ENCODE measurements at regions not wholly inside any gene's neighbourhood (a gene's known extent, or its start where the extent isn't known, plus 50 kb on each side); places are given as distances from the start of the nearest gene placed in this dataset.

GRCh38 chr2:36123995-36124394 is 231.6 kb upstream of the CRIM1 start:
- TF ChIP-seq, protein P1, sequence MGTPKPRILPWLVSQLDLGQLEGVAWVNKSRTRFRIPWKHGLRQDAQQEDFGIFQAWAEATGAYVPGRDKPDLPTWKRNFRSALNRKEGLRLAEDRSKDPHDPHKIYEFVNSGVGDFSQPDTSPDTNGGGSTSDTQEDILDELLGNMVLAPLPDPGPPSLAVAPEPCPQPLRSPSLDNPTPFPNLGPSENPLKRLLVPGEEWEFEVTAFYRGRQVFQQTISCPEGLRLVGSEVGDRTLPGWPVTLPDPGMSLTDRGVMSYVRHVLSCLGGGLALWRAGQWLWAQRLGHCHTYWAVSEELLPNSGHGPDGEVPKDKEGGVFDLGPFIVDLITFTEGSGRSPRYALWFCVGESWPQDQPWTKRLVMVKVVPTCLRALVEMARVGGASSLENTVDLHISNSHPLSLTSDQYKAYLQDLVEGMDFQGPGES (IDR thresholded peaks at IDR 0.05), result no peak
- no peak for TF ChIP-seq TCF12 (IDR thresholded peaks at IDR 0.05; ENCODE audit: low read depth, low read length)
- TF ChIP-seq CTCF (IDR thresholded peaks at IDR 0.05 in 2 of 3, conservative IDR thresholded peaks at IDR 0.05 in 1 of 3; ENCODE audit: control insufficient read depth in 2 of 3, extremely low read depth in 1 of 3, insufficient read depth in 1 of 3, low read depth in 3 of 3, low read length in 3 of 3), result no peak
- no peak for TF ChIP-seq DPF2 (IDR thresholded peaks at IDR 0.05)
- TF ChIP-seq ZNF274 (IDR thresholded peaks at IDR 0.05; ENCODE audit: insufficient read depth, insufficient read length), result no peak
- no peak for TF ChIP-seq SREBF2 (IDR thresholded peaks at IDR 0.05; ENCODE audit: low read length)
- TF ChIP-seq MXI1 (IDR thresholded peaks at IDR 0.05; ENCODE audit: low read depth, low read length), result no peak
- TF ChIP-seq EZH2 (IDR thresholded peaks at IDR 0.05; ENCODE audit: borderline replicate concordance, control insufficient read depth, low read depth, low read length), result no peak
- TF ChIP-seq FOXK2 (IDR thresholded peaks at IDR 0.05), result no peak
- no peak for TF ChIP-seq USF2 (IDR thresholded peaks at IDR 0.05; ENCODE audit: borderline replicate concordance, low read depth, low read length)
- TF ChIP-seq RFX5 (IDR thresholded peaks at IDR 0.05; ENCODE audit: low read depth, low read length), result no peak
- TF ChIP-seq SREBF1 (IDR thresholded peaks at IDR 0.05; ENCODE audit: low read length), result no peak
- TF ChIP-seq E2F4 (IDR thresholded peaks at IDR 0.05; ENCODE audit: low read depth, low read length), result no peak

Data from GM12878 (cell line).